ENCODE measurements at regions not wholly inside any gene's neighbourhood (a gene's known extent, or its start where the extent isn't known, plus 50 kb on each side); places are given as distances from the start of the nearest gene placed in this dataset.
A peak's percentile ranks its signal among the peaks of the same experiment; 100 is the strongest.

DNA sequence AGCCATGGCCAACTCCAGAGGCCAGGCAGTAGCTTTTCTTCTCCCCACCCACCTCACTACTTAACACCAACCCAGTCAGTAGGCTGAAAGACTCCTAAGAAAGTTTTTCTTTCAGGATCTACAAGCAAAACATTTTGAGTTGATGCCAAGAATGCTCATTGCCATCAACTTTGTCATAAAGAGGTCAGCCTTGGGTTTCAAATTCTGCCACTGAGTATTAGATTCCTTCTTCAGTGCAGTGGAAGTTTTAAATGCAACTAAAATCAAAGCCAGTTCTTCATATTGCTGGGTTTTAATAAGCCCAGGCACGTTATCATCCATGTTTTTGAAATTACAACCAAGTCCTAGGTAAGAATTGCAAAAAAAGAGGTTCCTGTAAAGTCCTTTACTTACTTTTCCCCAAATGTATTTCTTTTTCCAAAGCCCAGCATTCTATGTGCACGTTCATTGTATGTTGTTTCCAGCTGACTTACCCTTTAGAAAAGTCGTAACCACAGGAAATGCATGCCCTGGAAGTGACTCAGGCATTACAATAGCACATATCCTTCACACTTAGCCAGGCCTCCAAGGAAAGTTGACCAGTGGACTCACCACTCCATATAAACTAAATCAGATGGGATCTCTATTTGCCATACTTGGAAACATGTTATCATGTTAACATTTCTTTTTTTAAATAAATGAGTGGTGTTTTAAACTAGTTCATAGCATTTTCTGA is 229.9 kb downstream of the SOX3 start:
- Mint-ChIP-seq H3K27me3 (ENCODE audit: insufficient read depth, low read depth, poor library complexity) (peaks cover 2% of the 10 kb centered on the region), H3K4me1 (peaks cover 13% of the 10 kb centered on the region; the same call in 2 of the 3 replicates), H3K27ac (peak overlapping the region; percentile 52; the same call in 1 of the 2 replicates), H3K9me3 (peaks cover 13% of the 10 kb centered on the region; the same call in 2 of the 3 replicates), H3K36me3 (ENCODE audit: low read depth) (peaks cover 9% of the 10 kb centered on the region; the same call in 2 of the 3 replicates), H3K4me3 (no peak overlapping the region)
- Histone ChIP-seq H3K79me2 (replicated peaks; ENCODE audit: insufficient read depth) (no peaks in the 10 kb centered on the region), H3K27ac (ENCODE audit: low read depth) (0 out of 2 replicates have a peak overlapping the region, but pooled peaks have one; percentile 46), H4K20me1 (replicated peaks; ENCODE audit: insufficient read depth) (no peaks in the 10 kb centered on the region), H2AFZ (no peak overlapping the region), H3K4me2 (no peak overlapping the region), H3K27me3 (ENCODE audit: insufficient read depth) (no peaks in the 10 kb centered on the region), H3F3A (replicated peaks; ENCODE audit: low read depth) (no peaks in the 10 kb centered on the region), H3K9me2 (ENCODE audit: insufficient read depth) (no peaks in the 10 kb centered on the region), H3K36me3 (ENCODE audit: insufficient read depth) (no peaks in the 10 kb centered on the region), H3K4me1 (ENCODE audit: insufficient read depth) (peaks cover 9% of the 10 kb centered on the region), H3K4me3 (no peak overlapping the region)
- peak; percentile 36 for DNase-seq (ENCODE audit: low spot score)
- no peak for ATAC-seq
- TF ChIP-seq, protein P1, sequence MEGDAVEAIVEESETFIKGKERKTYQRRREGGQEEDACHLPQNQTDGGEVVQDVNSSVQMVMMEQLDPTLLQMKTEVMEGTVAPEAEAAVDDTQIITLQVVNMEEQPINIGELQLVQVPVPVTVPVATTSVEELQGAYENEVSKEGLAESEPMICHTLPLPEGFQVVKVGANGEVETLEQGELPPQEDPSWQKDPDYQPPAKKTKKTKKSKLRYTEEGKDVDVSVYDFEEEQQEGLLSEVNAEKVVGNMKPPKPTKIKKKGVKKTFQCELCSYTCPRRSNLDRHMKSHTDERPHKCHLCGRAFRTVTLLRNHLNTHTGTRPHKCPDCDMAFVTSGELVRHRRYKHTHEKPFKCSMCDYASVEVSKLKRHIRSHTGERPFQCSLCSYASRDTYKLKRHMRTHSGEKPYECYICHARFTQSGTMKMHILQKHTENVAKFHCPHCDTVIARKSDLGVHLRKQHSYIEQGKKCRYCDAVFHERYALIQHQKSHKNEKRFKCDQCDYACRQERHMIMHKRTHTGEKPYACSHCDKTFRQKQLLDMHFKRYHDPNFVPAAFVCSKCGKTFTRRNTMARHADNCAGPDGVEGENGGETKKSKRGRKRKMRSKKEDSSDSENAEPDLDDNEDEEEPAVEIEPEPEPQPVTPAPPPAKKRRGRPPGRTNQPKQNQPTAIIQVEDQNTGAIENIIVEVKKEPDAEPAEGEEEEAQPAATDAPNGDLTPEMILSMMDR (conservative IDR thresholded peaks at IDR 0.05; ENCODE audit: low read depth in 2 of 2), result no peak
- TF ChIP-seq, protein P2, sequence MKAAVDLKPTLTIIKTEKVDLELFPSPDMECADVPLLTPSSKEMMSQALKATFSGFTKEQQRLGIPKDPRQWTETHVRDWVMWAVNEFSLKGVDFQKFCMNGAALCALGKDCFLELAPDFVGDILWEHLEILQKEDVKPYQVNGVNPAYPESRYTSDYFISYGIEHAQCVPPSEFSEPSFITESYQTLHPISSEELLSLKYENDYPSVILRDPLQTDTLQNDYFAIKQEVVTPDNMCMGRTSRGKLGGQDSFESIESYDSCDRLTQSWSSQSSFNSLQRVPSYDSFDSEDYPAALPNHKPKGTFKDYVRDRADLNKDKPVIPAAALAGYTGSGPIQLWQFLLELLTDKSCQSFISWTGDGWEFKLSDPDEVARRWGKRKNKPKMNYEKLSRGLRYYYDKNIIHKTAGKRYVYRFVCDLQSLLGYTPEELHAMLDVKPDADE (IDR thresholded peaks at IDR 0.05), result peak; percentile 55

DNA sequence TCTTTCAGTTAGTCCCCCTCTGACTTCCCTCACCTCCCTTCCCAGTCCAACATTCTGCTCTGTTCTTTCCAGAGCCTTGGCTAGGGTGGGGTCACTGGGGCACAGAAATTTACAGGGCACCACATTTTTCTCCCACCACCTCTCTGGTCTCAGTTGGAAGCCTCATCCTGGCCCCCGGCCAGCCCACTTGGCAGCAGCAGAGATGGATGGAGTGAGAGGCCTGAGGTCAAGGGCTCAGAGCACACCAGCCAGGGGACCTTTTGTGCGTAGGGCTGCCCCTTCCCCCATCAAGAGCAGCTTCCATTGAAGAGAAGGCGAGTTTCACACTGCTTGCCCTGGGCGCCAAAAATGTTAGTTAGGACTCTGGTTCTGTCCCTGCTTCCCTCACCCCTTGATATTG is 230.9 kb downstream of the SOX3 start:
- H3K27ac ChIP-seq (ENCODE audit: low read depth), result no peak overlapping the region
- no peaks in the 10 kb centered on the region for H3K9me2 ChIP-seq (ENCODE audit: insufficient read depth)
- DNase-seq (ENCODE audit: low spot score) (no peak), ATAC-seq (no peak)
- no peak overlapping the region for H2AFZ ChIP-seq
- H3K4me2 ChIP-seq, result no peak overlapping the region
- H3K9me3 Mint-ChIP-seq, result peaks cover 13% of the 10 kb centered on the region; the same call in 2 of the 3 replicates
- no peaks in the 10 kb centered on the region for H3K27me3 ChIP-seq (ENCODE audit: insufficient read depth)
- no peaks in the 10 kb centered on the region for H3K79me2 ChIP-seq (replicated peaks; ENCODE audit: insufficient read depth)
- H3K27ac Mint-ChIP-seq, result no peak overlapping the region
- peaks cover 9% of the 10 kb centered on the region for H3K4me1 ChIP-seq (ENCODE audit: insufficient read depth)
- H3K27me3 Mint-ChIP-seq (ENCODE audit: insufficient read depth, low read depth, poor library complexity), result peaks cover 4% of the 10 kb centered on the region
- H3K36me3 ChIP-seq (ENCODE audit: insufficient read depth), result no peaks in the 10 kb centered on the region
- no peak overlapping the region for H3K4me3 Mint-ChIP-seq
- H3F3A ChIP-seq (replicated peaks; ENCODE audit: low read depth), result no peaks in the 10 kb centered on the region
- peaks cover 13% of the 10 kb centered on the region; the same call in 2 of the 3 replicates for H3K4me1 Mint-ChIP-seq
- no peaks in the 10 kb centered on the region for H4K20me1 ChIP-seq (replicated peaks; ENCODE audit: insufficient read depth)
- no peak overlapping the region for H3K4me3 ChIP-seq
- H3K36me3 Mint-ChIP-seq (ENCODE audit: low read depth), result peaks cover 9% of the 10 kb centered on the region; the same call in 2 of the 3 replicates
- TF ChIP-seq EZH2phosphoT487 (IDR thresholded peaks at IDR 0.05; ENCODE audit: unreplicated experiment), result no peak
- TF ChIP-seq JUNB (IDR thresholded peaks at IDR 0.05; ENCODE audit: unreplicated experiment), result no peak
- TF ChIP-seq EZH2 (IDR thresholded peaks at IDR 0.05; ENCODE audit: low read depth, unreplicated experiment), result no peak
- no peak for TF ChIP-seq POLR2AphosphoS5 (IDR thresholded peaks at IDR 0.05; ENCODE audit: low read depth)
- TF ChIP-seq, protein P3, sequence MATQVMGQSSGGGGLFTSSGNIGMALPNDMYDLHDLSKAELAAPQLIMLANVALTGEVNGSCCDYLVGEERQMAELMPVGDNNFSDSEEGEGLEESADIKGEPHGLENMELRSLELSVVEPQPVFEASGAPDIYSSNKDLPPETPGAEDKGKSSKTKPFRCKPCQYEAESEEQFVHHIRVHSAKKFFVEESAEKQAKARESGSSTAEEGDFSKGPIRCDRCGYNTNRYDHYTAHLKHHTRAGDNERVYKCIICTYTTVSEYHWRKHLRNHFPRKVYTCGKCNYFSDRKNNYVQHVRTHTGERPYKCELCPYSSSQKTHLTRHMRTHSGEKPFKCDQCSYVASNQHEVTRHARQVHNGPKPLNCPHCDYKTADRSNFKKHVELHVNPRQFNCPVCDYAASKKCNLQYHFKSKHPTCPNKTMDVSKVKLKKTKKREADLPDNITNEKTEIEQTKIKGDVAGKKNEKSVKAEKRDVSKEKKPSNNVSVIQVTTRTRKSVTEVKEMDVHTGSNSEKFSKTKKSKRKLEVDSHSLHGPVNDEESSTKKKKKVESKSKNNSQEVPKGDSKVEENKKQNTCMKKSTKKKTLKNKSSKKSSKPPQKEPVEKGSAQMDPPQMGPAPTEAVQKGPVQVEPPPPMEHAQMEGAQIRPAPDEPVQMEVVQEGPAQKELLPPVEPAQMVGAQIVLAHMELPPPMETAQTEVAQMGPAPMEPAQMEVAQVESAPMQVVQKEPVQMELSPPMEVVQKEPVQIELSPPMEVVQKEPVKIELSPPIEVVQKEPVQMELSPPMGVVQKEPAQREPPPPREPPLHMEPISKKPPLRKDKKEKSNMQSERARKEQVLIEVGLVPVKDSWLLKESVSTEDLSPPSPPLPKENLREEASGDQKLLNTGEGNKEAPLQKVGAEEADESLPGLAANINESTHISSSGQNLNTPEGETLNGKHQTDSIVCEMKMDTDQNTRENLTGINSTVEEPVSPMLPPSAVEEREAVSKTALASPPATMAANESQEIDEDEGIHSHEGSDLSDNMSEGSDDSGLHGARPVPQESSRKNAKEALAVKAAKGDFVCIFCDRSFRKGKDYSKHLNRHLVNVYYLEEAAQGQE (IDR thresholded peaks at IDR 0.05; ENCODE audit: unreplicated experiment), result no peak
- TF ChIP-seq, protein P2 (IDR thresholded peaks at IDR 0.05), result no peak
- no peak for TF ChIP-seq CREB1 (CRISPR knock-in tag; IDR thresholded peaks at IDR 0.05; ENCODE audit: low read depth)
- no peak for TF ChIP-seq ZNF114 (CRISPR knock-in tag; IDR thresholded peaks at IDR 0.05)
- TF ChIP-seq NANOG (IDR thresholded peaks at IDR 0.05; ENCODE audit: borderline replicate concordance), result no peak

Measured in GM23338 (cell line).